Body of pancreas (tissue), 4 donors: ENCODE measurements at regions not wholly inside any gene's neighbourhood (a gene's known extent, or its start where the extent isn't known, plus 50 kb on each side); places are given as distances from the start of the nearest gene placed in this dataset.

ENCODE experiments used
- ATAC-seq: fragments of 150-250 bp; one replicate; pipeline ENCODE4 v1.9.1; 2016
- DNase-seq, 4 donors: peaks; one replicate each; pipeline ENCODE4 v3.0.0-alpha.2; 2019
- H3K27ac ChIP-seq, 4 donors: fragments of 200-600 bp; sonication (generic); 1 replicate in 3 of 4; 2 replicates in 1 of 4; pipeline versions ENCODE4 v1.5.1 to v1.6.1; 2016 to 2019; ENCODE audit warnings: mild to moderate bottlenecking in 1 of 4, mixed read lengths in 1 of 4, moderate library complexity in 1 of 4
- H3K27me3 ChIP-seq, 2 donors: fragments of 200-600 bp; sonication (generic); one replicate each; pipeline ENCODE4 v1.6.0; 2016; ENCODE audit warnings: mild to moderate bottlenecking in 1 of 2
- H3K36me3 ChIP-seq, 2 donors: fragments of 200-600 bp; sonication (generic); replicated peaks in 1 of 2; 2 replicates each; pipeline ENCODE4 v1.5.1; 2016; ENCODE audit warnings: low read depth in 2 of 2; ENCODE audit not compliant: insufficient read depth in 1 of 2
- H3K4me1 ChIP-seq: fragments of 200-600 bp; sonication (generic); one replicate; pipeline ENCODE4 v1.6.0; 2016
- H3K4me3 ChIP-seq, 2 donors: fragments of 200-600 bp; sonication (generic); 1 replicate in 1 of 2; 2 replicates in 1 of 2; pipeline ENCODE4 v1.5.1; 2016 to 2019
- H3K9me3 ChIP-seq, 3 donors: fragments of 200-600 bp; sonication (generic); 1 replicate in 2 of 3; 2 replicates in 1 of 3; pipeline ENCODE4 v1.5.1; 2016
- CTCF ChIP-seq, 7 experiments: fragments of 450-650 bp in 4 of 7; fragments of 200-600 bp in 3 of 7; sonication (generic) in 3 of 7; IDR thresholded peaks; one replicate each; pipeline ENCODE4 v1.5.1; 2016 to 2019; ENCODE audit warnings: antibody characterized with exemption in 7 of 7
- POLR2A ChIP-seq, 3 donors: fragments of 450-650 bp; IDR thresholded peaks; one replicate each; pipeline ENCODE4 v1.6.1; 2016; ENCODE audit warnings: antibody characterized with exemption in 3 of 3, mild to moderate bottlenecking in 2 of 3
- WGBS, 2 donors: methylation state at CpG; one replicate each; pipeline ENCODE4 v1.1.5; 2017; 5-methylcytosine and 5-hydroxymethylcytosine counted together
- intact Hi-C: fragments of 100-400 bp; cut with DNase I; formaldehyde crosslinking; loops from one replicate; pipeline ENCODE4 v1.15.1; 2023

- Histone ChIP-seq H3K9me3 (no peaks in the 10 kb centered on the region), H3K36me3 (no peaks in the 10 kb centered on the region), H3K4me1 (no peaks in the 10 kb centered on the region), H3K4me3 (no peak overlapping the region), H3K27ac (no peak overlapping the region), H3K27me3 (no peaks in the 10 kb centered on the region)
- no peak for TF ChIP-seq CTCF (IDR thresholded peaks at IDR 0.05)
- no peak for TF ChIP-seq POLR2A (IDR thresholded peaks at IDR 0.05)
- intact Hi-C loops: no loop called here
- 61 to 80% methylated on average over 4 of the region's 4 CpGs for WGBS, 2 donors
- no peak for DNase-seq
- no peak for ATAC-seq
Observed at GRCh38 chrX:148416931-148417330, 83.5 kb upstream of the AFF2 start.

- Histone ChIP-seq H3K27me3 (no peaks in the 10 kb centered on the region), H3K4me3 (no peak overlapping the region), H3K36me3 (no peaks in the 10 kb centered on the region), H3K9me3 (no peaks in the 10 kb centered on the region), H3K27ac (no peak overlapping the region), H3K4me1 (no peaks in the 10 kb centered on the region)
- intact Hi-C loops: no loop called here
- DNase-seq (no peak), ATAC-seq (no peak)
- WGBS, 2 donors: 33 to 75% methylated on average over 3 of the region's 3 CpGs
- TF ChIP-seq POLR2A (IDR thresholded peaks at IDR 0.05) (no peak), CTCF (IDR thresholded peaks at IDR 0.05) (no peak)
Observed at GRCh38 chrX:148417934-148418333, 82.5 kb upstream of the AFF2 start.

- Histone ChIP-seq H3K9me3 (no peaks in the 10 kb centered on the region), H3K4me3 (no peak overlapping the region), H3K4me1 (no peaks in the 10 kb centered on the region), H3K36me3 (no peaks in the 10 kb centered on the region), H3K27me3 (no peaks in the 10 kb centered on the region), H3K27ac (no peak overlapping the region)
- WGBS, 2 donors: 56 to 60% methylated on average over 4 of the region's 4 CpGs
- TF ChIP-seq CTCF (IDR thresholded peaks at IDR 0.05) (no peak), POLR2A (IDR thresholded peaks at IDR 0.05) (no peak)
- ATAC-seq (no peak), DNase-seq (no peak)
- intact Hi-C loops: no loop called here
Observed at GRCh38 chrX:148422526-148422925, 77.9 kb upstream of the AFF2 start.

- intact Hi-C loops: no loop called here
- 48 to 83% methylated on average over 2 of the region's 2 CpGs for WGBS, 2 donors
- no peaks in the 10 kb centered on the region for H3K9me3 ChIP-seq
- no peak for DNase-seq
- H3K36me3 ChIP-seq: no peaks in the 10 kb centered on the region
- TF ChIP-seq CTCF (IDR thresholded peaks at IDR 0.05): no peak
- no peak for TF ChIP-seq POLR2A (IDR thresholded peaks at IDR 0.05)
- H3K27ac ChIP-seq: no peak overlapping the region
- no peak for ATAC-seq
- no peaks in the 10 kb centered on the region for H3K27me3 ChIP-seq
- no peaks in the 10 kb centered on the region for H3K4me1 ChIP-seq
- H3K4me3 ChIP-seq: no peak overlapping the region
Observed at GRCh38 chrX:148424570-148424969, 75.8 kb upstream of the AFF2 start.

- intact Hi-C loops: no loop called here
- Histone ChIP-seq H3K4me3 (no peak overlapping the region), H3K27me3 (no peaks in the 10 kb centered on the region), H3K27ac (no peak overlapping the region), H3K9me3 (no peaks in the 10 kb centered on the region), H3K36me3 (no peaks in the 10 kb centered on the region), H3K4me1 (no peaks in the 10 kb centered on the region)
- no peak for DNase-seq
- TF ChIP-seq POLR2A (IDR thresholded peaks at IDR 0.05): no peak
- 42 to 61% methylated on average over 3 of the region's 3 CpGs for WGBS, 2 donors
- no peak for ATAC-seq
Observed at GRCh38 chrX:148426467-148426866, 74.0 kb upstream of the AFF2 start.
